Naive thymus-derived CD8-positive, alpha-beta T cell (primary cell): ENCODE measurements at regions not wholly inside any gene's neighbourhood (a gene's known extent, or its start where the extent isn't known, plus 50 kb on each side); places are given as distances from the start of the nearest gene placed in this dataset.

Experiments
- ATAC-seq, 2 donors: fragments of 150-1000 bp; cut with Tn5 transposase in 1 of 2; sonication (Bioruptor Pico), chemical (Tn5 transposase) in 1 of 2; 1 replicate in 1 of 2; 2 replicates in 1 of 2; pipeline ENCODE4 v1.10.0; 2021; ENCODE audit warnings: mild to moderate bottlenecking in 2 of 2, moderate library complexity in 2 of 2
- POLR2A ChIA-PET: fragments of 350-600 bp; sonication (Branson Sonifier 250); formaldehyde crosslinking; loops from one replicate; lab custom pipeline; 2021; ENCODE audit warnings: antibody characterized with exemption; lab: Charles Lee
- DNase-seq, 10 donors: peaks; one replicate each; pipeline versions ENCODE4 v3.0.0 to v3.0.0-alpha.2; 2020 to 2022
- H3K27ac Mint-ChIP-seq, 10 donors: one replicate each; pipeline ENCODE4 v1.8.0; 2020 to 2022; ENCODE audit warnings: mild to moderate bottlenecking in 10 of 10, mixed read lengths in 10 of 10, moderate library complexity in 4 of 10, inconsistent platforms in 1 of 10
- H3K27me3 Mint-ChIP-seq, 5 donors: one replicate each; pipeline ENCODE4 v1.8.0; 2021 to 2022; ENCODE audit warnings: mixed read lengths in 5 of 5
- H3K36me3 Mint-ChIP-seq, 3 donors: one replicate each; pipeline ENCODE4 v1.8.0; 2020 to 2022; ENCODE audit warnings: mixed read lengths in 3 of 3, mild to moderate bottlenecking in 2 of 3, inconsistent platforms in 1 of 3
- H3K4me1 Mint-ChIP-seq, 4 donors: one replicate each; pipeline ENCODE4 v1.8.0; 2021 to 2022; ENCODE audit warnings: mixed read lengths in 4 of 4
- H3K4me3 Mint-ChIP-seq, 10 donors: one replicate each; pipeline ENCODE4 v1.8.0; 2020 to 2022; ENCODE audit warnings: mild to moderate bottlenecking in 10 of 10, mixed read lengths in 10 of 10, moderate library complexity in 6 of 10, inconsistent platforms in 1 of 10
- H3K9me3 Mint-ChIP-seq, 9 donors: one replicate each; pipeline ENCODE4 v1.8.0; 2020 to 2022; ENCODE audit warnings: mixed read lengths in 9 of 9, mild to moderate bottlenecking in 3 of 9, inconsistent platforms in 1 of 9, moderate library complexity in 1 of 9

DNA sequence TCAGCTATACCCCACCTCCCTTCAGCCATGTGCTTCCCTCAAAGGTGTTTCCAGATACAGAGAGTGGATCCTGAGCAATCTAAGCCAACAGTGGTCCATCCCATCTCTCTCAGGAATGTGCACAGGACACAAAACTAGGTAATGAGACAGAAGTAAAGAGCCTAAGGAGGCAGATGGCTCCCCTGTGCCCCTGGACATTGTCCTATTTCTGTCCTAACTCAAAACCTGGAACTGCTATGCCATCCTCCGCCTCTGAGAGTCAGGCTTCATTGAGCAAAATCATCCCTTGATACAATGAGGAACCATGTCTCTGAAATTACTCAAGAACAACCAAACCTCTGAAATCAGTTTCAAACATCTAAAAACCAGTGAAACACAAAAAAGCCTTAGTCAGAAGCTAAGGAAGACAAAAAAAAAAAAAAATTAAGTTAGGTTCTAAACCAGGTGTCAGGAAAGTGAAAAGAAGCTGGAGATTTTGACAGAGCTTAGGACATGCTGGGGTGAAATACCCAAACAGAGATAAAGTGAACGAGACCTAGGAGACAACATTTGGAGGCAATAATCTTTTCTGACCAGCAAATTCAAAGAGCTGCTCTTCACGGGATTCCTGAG lies 200.3 kb upstream of the PLEKHG7 start:
- peaks cover 5 to 52% (median 20%) of the 10 kb centered on the region in 4 donors for H3K4me1 Mint-ChIP-seq
- no peaks in the 10 kb centered on the region for H3K27me3 Mint-ChIP-seq
- ATAC-seq: no peak
- DNase-seq: no peak
- H3K36me3 Mint-ChIP-seq: no peaks in the 10 kb centered on the region
- POLR2A ChIA-PET: interaction anchor here (0.6 kb wide), 1 partner anchor 107 kb away, joined by 3 read pairs; no protein-coding TSS in a partner anchor
- H3K9me3 Mint-ChIP-seq: no peaks in the 10 kb centered on the region
- H3K4me3 Mint-ChIP-seq: peak overlapping the region in 2 of 10 donors; percentile 16 to 26
- H3K27ac Mint-ChIP-seq: peak overlapping the region in 4 of 10 donors; percentile 19 to 100 (median 42)

GRCh38 chr12:92496790-92497189 lies 206.0 kb upstream of the PLEKHG7 start:
- no peaks in the 10 kb centered on the region for H3K27me3 Mint-ChIP-seq
- peaks cover 0 to 4% (median 2%) of the 10 kb centered on the region in 3 donors for H3K36me3 Mint-ChIP-seq
- peaks cover 0 to 6% (median under 1%) of the 10 kb centered on the region in 9 donors for H3K9me3 Mint-ChIP-seq
- POLR2A ChIA-PET: no interaction called here
- DNase-seq (no peak), ATAC-seq (no peak)
- peaks cover 0 to 27% (median under 1%) of the 10 kb centered on the region in 4 donors for H3K4me1 Mint-ChIP-seq
- no peak overlapping the region for H3K4me3 Mint-ChIP-seq
- H3K27ac Mint-ChIP-seq: no peak overlapping the region

DNA sequence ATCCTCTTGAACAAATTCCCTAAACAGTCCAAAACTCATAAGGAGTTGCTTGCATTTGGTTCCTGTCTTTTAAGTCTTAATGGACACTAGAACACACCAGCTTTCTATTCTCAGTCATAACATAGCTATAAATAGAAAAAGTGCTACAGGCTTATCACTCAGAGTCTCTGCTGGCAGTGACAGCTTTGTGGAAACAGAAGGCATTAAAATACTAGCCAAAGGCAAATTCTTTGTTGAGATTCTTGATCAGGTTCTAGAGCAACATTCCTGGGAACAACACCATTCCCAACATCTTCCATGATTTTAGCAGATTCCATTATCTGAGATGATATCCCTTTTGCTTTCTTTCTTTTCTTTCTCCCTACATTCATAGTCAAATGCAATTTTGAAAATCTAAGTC lies 207.7 kb upstream of the PLEKHG7 start:
- Mint-ChIP-seq H3K27me3 (no peaks in the 10 kb centered on the region), H3K36me3 (peaks cover 0 to 10% (median 9%) of the 10 kb centered on the region in 3 donors), H3K4me3 (no peak overlapping the region), H3K4me1 (peaks cover 0 to 27% (median 0%) of the 10 kb centered on the region in 4 donors), H3K27ac (no peak overlapping the region), H3K9me3 (peaks cover 0 to 11% (median 5%) of the 10 kb centered on the region in 9 donors)
- DNase-seq: no peak
- ATAC-seq: no peak
- POLR2A ChIA-PET: interaction anchor here (1.1 kb wide), 1 partner anchor 11 kb away, joined by 3 read pairs; no protein-coding TSS in a partner anchor

DNA sequence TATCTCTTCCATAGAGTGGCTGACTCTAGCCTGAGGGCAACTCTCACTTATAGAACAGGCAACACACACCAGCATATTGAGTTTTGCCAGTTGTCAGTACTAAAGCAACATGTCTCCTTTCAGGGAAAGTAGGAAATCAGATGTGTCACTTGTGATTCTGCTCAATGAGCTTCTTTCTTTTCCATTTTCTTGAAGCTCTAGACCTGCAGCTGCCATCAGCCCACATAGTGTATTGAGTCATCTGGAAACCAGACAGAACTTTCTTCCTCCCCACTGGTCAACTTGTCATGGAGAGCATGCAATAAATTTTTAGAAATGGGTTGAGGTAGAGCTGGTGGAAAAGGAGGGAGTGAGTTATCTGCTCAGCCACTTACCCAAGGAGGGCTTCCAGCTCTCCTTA lies 209.0 kb upstream of the PLEKHG7 start:
- POLR2A ChIA-PET: interaction anchor here (1.8 kb wide), 1 partner anchor 12 kb away, joined by 4 read pairs; no protein-coding TSS in a partner anchor
- peaks cover 0 to 12% (median 5%) of the 10 kb centered on the region in 9 donors for H3K9me3 Mint-ChIP-seq
- DNase-seq: no peak
- H3K4me1 Mint-ChIP-seq: peaks cover 0 to 34% (median 0%) of the 10 kb centered on the region in 4 donors
- peaks cover 0 to 10% (median 9%) of the 10 kb centered on the region in 3 donors for H3K36me3 Mint-ChIP-seq
- no peaks in the 10 kb centered on the region for H3K27me3 Mint-ChIP-seq
- no peak for ATAC-seq
- no peak overlapping the region for H3K27ac Mint-ChIP-seq
- no peak overlapping the region for H3K4me3 Mint-ChIP-seq

DNA sequence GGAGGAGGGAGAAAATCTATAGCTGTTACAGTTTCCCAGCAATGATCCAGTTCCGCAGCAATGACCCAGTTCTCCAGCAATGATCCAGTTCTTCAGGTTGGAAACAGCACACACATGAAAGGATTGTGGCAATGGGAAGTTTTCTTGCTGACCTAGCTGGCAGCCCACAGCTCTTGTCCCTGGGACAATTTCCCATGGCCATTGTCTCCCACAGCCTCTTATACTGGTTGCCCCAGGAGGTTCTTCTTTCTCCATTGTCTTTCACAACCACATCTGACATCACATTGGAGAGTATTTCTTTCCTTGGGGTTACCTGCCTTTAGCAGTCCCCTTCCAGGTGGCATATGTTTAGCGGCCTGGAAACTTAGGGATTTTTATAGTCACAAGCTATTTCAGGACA lies 209.8 kb upstream of the PLEKHG7 start:
- no peak overlapping the region for H3K27ac Mint-ChIP-seq
- peaks cover 0 to 42% (median under 1%) of the 10 kb centered on the region in 4 donors for H3K4me1 Mint-ChIP-seq
- H3K27me3 Mint-ChIP-seq: no peaks in the 10 kb centered on the region
- POLR2A ChIA-PET: interaction anchor here (1.8 kb wide), 1 partner anchor 13 kb away, joined by 4 read pairs; no protein-coding TSS in a partner anchor
- H3K4me3 Mint-ChIP-seq: no peak overlapping the region
- H3K36me3 Mint-ChIP-seq: peaks cover 0 to 10% (median 9%) of the 10 kb centered on the region in 3 donors
- H3K9me3 Mint-ChIP-seq: peaks cover 0 to 15% (median 5%) of the 10 kb centered on the region in 9 donors
- no peak for ATAC-seq
- DNase-seq: no peak

- H3K27me3 Mint-ChIP-seq: no peaks in the 10 kb centered on the region
- H3K4me3 Mint-ChIP-seq: no peak overlapping the region
- DNase-seq (no peak), ATAC-seq (no peak)
- peaks cover 0 to 10% (median 9%) of the 10 kb centered on the region in 3 donors for H3K36me3 Mint-ChIP-seq
- peaks cover 0 to 42% (median under 1%) of the 10 kb centered on the region in 4 donors for H3K4me1 Mint-ChIP-seq
- POLR2A ChIA-PET: interaction anchor here (0.8 to 1.8 kb wide), 2 partner anchors 13 to 349 kb away, joined by 3 to 4 read pairs; no protein-coding TSS in a partner anchor
- H3K27ac Mint-ChIP-seq: no peak overlapping the region
- H3K9me3 Mint-ChIP-seq: peaks cover 0 to 15% (median 5%) of the 10 kb centered on the region in 9 donors
Observed at GRCh38 chr12:92492291-92492690, 210.5 kb upstream of the PLEKHG7 start.

GRCh38 chr12:92489781-92490180 lies 213.0 kb upstream of the PLEKHG7 start:
- Mint-ChIP-seq H3K27me3 (no peaks in the 10 kb centered on the region), H3K4me1 (peaks cover 7 to 47% (median 8%) of the 10 kb centered on the region in 4 donors), H3K36me3 (peaks cover 0 to 10% (median 10%) of the 10 kb centered on the region in 3 donors), H3K9me3 (peaks cover 0 to 15% (median 5%) of the 10 kb centered on the region in 9 donors), H3K27ac (no peak overlapping the region), H3K4me3 (no peak overlapping the region)
- no peak for DNase-seq
- ATAC-seq: no peak
- POLR2A ChIA-PET: interaction anchor here (0.7 to 1.4 kb wide), 3 partner anchors 15 to 90 kb away, joined by 3 to 4 read pairs (median 4); no protein-coding TSS in a partner anchor

DNA sequence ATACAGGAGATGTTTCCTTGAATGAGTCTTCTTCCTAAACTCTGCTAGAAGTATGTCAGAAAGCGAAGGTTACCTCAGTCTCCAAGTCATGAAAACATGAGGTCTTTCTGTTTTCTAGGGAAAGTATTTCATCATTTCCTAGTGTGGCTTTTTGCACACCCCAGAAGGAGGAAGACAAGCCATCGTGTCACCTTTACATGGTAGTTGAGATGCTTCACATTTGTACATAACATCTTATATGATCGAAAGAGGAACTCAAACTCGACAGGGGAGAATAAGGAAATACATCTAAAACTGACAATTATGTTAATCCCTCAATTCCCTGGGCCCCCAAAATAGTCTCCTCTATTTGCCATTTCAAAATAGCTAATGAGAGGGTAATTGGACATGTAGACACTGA lies 214.1 kb upstream of the PLEKHG7 start:
- Mint-ChIP-seq H3K27me3 (no peaks in the 10 kb centered on the region), H3K9me3 (peaks cover 0 to 15% (median 5%) of the 10 kb centered on the region in 9 donors), H3K4me3 (no peak overlapping the region), H3K36me3 (peaks cover 0 to 10% (median 10%) of the 10 kb centered on the region in 3 donors), H3K27ac (peak overlapping the region in 2 of 10 donors; percentile 7 to 56), H3K4me1 (peaks cover 7 to 49% (median 8%) of the 10 kb centered on the region in 4 donors)
- POLR2A ChIA-PET: no interaction called here
- ATAC-seq (no peak), DNase-seq (no peak)

DNA sequence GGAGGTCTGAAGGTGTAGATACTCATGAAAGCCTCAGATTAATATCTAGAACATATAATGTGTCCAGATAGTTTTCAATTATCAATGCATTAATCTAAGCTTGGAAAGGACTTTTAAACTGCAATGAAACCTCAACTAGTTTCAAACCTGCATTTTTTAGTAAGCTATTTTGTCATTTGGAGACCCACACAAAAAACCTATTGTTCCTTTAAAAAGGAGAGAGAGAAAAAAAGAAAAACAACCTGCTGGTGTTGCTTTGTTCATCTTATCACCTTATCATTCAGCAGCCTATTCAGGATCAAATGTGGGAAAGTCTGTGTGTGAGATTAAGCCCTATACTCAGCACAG lies 215.7 kb upstream of the PLEKHG7 start:
- Mint-ChIP-seq H3K27me3 (no peaks in the 10 kb centered on the region), H3K27ac (peak overlapping the region in 1 of 10 donors; percentile 74), H3K4me1 (peaks cover 7 to 44% (median 8%) of the 10 kb centered on the region in 4 donors), H3K9me3 (peaks cover 0 to 12% (median 5%) of the 10 kb centered on the region in 9 donors), H3K4me3 (no peak overlapping the region), H3K36me3 (peaks cover 0 to 10% (median 9%) of the 10 kb centered on the region in 3 donors)
- POLR2A ChIA-PET: interaction anchor here (0.6 to 1.6 kb wide), 2 partner anchors 29 to 340 kb away, joined by 3 to 8 read pairs; no protein-coding TSS in a partner anchor
- DNase-seq (no peak), ATAC-seq (no peak)

- DNase-seq (no peak), ATAC-seq (no peak)
- Mint-ChIP-seq H3K27ac (peak overlapping the region in 2 of 10 donors; percentile 9 to 74), H3K4me1 (peaks cover 7 to 39% (median 8%) of the 10 kb centered on the region in 4 donors), H3K9me3 (peaks cover 0 to 7% (median 3%) of the 10 kb centered on the region in 9 donors), H3K36me3 (peaks cover 0 to 5% (median 3%) of the 10 kb centered on the region in 3 donors), H3K27me3 (no peaks in the 10 kb centered on the region), H3K4me3 (no peak overlapping the region)
- POLR2A ChIA-PET: interaction anchor here (1.6 kb wide), 1 partner anchor 340 kb away, joined by 8 read pairs; no protein-coding TSS in a partner anchor
Observed at GRCh38 chr12:92486443-92487137, 216.2 kb upstream of the PLEKHG7 start.

DNA sequence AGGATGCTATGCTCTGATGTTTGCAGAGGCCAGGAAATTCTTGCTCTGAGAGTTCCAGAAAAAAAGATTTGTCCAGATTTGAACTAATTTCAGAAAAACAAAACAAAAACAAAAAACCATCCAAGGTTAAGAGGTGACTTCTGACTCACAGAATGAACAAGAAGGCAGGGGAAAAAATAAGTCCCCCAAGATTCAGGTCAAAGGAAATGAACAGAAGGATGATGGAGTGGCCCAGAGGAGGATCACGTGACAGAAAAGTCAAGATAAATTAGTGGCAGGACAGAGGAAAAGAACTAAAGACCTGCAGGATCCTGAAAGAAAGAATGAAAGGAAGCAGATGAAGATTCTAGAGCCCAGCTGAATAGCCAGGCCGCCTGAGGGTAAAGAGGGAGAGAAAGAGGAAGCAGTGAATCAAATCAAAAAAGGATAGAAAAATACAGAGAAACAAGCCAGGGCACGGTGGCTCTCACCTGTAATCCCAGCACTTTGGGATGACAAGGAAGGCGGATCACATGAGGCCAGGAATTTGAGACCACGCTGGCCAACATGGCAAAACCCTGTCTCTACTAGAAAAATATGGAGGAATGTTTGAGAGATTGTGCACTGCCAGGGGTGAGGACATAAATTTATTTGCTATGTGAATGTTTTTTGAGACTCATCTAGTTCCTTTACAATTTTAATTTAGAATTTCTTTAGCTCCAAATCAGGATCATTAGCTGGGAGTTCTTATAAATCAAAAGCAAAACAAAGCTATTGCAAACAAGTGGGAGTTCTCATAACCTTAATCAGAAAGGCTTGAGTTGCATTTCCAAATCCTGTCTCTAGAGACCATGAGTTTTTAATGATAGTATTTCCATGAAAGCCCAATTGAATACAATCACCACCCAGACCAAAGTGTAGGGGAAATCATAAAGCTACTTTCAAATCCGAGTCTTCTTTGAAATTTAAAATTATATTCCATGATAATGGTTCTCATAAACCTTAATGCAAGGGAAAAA lies 217.1 kb upstream of the PLEKHG7 start:
- peaks cover 0 to 4% (median 0%) of the 10 kb centered on the region in 9 donors for H3K9me3 Mint-ChIP-seq
- no peak for DNase-seq
- peak overlapping the region in 1 of 10 donors; percentile 33 for H3K4me3 Mint-ChIP-seq
- peaks cover 0 to 1% (median 0%) of the 10 kb centered on the region in 3 donors for H3K36me3 Mint-ChIP-seq
- no peak for ATAC-seq
- peaks cover 7 to 40% (median 8%) of the 10 kb centered on the region in 4 donors for H3K4me1 Mint-ChIP-seq
- POLR2A ChIA-PET: interaction anchor here (1.6 kb wide), 1 partner anchor 339 kb away, joined by 8 read pairs; no protein-coding TSS in a partner anchor
- H3K27me3 Mint-ChIP-seq: no peaks in the 10 kb centered on the region
- peak overlapping the region in 8 of 10 donors; percentile 9 to 74 (median 50) for H3K27ac Mint-ChIP-seq
